Occipital lobe (tissue), 1 donor: ENCODE measurements at regions not wholly inside any gene's neighbourhood (a gene's known extent, or its start where the extent isn't known, plus 50 kb on each side); places are given as distances from the start of the nearest gene placed in this dataset.

Source experiments
- DNase-seq: peaks from one replicate; lab custom pipeline; 2025; lab: John Stamatoyannopoulos, UW

DNA sequence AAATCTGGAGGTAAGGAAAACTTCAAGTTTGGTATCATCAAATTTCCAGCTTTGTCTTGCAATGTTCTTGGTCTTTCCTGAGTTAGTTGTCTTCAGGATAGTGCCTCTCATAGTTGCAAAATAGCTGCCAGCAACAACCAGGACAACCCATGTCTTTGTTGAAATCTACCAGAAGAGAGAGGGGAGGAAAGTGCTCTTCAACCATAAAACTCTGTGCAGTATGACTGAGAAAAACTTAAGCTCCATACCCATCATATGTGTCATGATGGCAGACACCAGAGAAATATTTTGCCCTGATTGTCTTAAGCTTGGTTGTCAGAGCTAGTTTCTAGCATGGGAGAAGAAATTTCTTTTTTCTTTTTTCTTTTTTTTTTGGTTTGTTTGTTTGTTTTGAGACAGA, 103.3 kb downstream of the SPRY2 start:
- no peak for DNase-seq

DNA sequence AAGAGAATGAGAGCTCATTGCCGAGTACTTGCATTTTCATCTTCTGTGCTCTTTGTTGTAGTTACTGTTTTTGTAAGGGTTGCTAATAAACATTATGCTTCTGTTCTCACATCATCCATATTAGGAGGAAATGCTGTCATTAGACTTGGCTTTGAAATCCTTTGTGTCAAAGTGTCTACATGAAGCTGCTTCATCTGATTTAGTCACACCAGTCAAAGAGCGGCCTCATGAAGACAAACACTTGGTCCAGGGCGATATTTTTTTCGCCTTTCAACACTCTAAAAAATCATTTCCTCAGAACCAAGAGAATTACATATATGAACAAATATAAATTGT, 105.0 kb downstream of the SPRY2 start:
- DNase-seq = no peak

DNA sequence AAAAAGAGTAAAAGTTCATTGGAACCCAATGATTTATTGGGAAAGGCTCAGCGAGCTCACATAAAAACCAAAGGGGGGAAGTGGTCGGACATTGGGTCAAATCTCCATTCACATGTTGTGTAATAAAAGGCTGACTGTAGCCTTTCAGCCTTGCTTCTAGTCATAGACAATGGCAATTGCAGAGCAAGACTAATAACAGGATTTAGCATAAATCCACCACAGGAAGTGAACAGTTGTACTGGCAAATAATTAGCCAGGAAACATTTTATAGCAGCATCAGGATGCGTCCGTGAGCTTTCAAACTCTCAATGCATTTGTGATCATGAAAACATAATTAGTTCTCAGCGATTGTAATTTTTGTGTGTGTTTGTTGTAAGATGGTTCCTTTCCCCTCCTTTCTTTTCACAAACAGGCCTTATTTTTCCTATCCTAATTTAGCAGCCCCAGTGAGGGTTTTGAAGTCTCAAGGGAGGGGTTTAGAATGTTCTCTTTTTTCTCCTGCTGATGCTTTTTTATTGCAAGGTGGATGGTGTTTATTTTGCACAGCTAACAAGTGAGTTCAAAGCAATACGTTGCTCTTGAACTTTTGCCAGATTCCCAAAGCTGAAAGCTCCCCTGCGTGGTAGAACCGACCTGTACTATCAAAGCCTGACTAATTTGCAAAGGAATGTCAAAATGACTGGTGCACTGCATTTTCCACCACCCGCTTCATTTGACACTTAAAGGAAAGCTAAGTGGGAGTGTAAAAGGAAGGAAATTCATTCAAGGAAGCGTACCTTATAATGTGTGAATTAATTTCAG, 105.6 kb downstream of the SPRY2 start:
- no peak for DNase-seq

DNA sequence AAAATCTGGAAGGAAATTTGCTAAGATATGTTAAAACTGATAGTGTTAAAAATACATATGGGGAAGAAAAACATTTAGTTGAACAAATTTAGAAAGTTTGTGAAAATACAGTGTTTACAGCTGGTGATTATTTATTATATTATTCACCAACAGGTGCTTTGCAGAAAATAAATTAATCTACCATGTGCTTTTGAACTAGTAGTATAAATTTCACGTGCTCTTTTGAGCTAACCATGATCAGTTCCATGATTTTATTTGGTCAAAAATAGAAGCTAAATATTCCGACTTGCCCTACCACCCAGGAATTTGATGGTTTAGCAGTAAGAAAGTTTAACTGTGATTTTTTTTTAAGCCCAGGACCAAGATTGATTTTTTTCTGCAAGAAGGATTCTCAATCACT, 113.3 kb downstream of the SPRY2 start:
- DNase-seq = no peak

DNA sequence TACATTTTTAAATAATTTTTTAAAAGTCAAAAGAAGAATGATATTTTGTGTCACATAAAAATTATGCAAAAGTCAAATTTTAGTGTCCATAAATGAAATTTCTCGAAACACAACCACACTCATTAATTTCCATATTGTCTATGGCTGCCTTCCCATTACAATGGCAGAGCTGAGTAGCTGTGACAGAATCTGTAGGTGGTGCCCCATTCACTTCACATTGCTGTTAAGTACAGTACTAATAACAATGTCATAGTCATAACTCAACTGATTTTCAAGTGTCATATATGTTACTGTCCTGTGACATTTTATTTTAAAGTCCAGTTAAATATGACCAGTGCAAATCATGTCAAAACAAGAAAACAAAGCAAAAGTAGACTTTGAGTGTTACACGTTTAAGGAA, 114.3 kb downstream of the SPRY2 start:
- no peak for DNase-seq

DNA sequence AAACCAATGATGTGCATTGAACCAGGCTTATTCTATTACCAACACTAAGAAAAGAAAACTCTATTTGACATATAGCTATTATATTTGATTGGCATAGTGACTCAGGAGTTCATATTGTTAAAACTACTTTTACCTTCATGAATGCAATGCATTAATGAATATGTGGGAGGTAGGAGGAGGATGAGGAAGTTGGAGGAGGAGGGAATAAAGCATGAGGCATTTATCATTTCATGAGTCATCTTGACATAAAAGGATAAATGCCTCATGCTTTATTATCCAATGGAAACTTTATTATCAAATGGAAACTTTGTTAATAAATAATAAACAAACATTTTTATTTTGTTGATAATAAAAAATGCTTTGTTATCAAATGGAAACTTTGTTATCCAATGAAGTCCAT, 116.5 kb downstream of the SPRY2 start:
- DNase-seq = no peak

DNA sequence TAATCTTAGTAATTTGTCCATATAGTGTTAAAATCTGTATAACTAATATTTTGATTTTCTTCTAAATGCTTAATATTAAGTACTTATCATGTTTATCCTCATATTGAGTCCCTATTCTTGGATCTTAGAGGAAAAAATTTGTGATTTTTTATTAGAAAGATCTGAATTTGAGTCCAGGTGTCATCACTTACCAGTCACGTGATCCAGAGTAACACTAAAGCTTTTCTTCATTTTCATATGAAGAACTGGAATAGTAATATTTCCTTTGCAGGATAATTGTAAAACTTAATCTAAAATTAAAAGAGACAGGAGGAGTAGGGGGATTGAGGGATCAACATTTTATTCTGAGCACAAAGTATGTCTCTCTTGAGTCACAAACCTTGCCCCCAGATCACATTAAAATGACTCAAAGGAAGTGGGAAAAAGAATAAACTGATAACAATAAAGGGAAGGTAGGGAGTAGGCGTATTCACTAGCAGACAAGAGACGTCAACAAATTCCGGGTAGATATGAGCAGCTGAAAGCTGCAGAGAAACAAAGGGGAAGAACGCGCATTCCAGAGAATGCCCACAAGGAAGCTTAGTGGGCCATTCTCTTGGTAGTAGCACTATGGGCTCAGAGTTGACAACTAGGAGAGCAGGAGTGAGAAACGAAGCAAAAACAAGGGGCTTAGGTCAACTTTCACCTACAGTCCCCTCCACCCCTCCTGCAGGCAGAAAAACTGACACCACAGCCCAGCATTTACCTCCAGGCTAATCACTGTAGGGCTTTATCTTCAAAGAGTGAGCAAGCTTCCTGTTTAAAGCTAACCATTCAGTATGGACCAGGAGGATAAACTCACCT, 123.1 kb downstream of the SPRY2 start:
- no peak for DNase-seq

DNA sequence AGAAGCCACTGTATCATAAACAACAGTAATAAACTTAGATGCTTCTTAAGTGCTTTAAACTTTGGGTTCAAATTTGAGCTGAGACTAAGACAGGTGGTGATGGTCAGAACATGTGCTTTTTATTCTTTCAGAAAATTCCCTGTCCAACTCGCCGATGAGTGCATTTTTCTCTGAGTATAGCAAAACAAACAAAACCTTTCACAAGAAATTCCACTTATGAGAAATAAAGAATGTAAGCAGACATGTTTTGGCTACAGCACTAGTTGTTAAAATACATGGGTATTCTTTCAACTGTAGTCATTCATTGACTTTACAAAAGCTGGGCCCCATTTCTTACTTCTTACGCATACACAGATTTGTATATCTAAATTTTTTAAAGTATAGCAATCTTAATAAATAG, 125.6 kb downstream of the SPRY2 start:
- no peak for DNase-seq

DNA sequence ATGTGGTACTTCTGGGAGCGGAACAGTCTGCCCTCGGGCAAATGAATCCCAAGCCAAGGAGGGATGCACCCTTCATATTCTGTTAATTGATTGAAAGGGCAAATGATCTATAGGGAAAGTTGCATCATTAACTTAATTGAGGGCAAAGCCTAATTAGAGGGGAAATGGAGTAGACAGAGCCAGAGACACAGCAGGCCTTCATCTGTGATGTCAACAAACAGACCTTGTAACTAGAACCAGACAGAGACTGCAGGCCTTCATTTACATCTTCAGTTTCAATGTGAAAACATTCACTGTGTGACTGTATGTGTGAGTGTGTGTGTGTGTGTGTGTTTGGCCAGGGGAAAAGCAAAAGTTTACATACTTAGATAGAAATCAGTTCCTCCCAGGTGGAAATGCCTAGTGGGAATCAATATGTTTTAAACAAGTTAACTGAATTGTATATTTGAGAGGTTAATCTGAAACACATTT, 126.4 kb downstream of the SPRY2 start:
- no peak for DNase-seq

DNA sequence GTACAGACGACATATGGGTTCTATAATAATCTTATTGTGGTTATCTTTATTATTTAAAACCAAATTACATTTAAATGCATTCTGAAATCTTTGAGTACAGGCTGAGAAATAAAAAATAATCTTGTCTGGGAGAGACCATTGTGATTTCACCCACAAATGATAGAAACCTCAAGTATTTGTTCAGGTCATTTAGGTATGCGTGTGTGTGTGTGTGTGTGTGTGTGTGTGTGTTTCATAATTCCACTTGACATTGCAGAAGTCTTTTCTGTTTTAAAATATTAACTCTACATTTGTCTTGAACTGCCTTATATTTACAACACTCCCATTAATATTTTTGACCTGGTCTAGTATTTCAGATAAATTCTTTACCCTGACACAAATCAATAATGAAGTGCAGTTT, 126.9 kb downstream of the SPRY2 start:
- no peak for DNase-seq

DNA sequence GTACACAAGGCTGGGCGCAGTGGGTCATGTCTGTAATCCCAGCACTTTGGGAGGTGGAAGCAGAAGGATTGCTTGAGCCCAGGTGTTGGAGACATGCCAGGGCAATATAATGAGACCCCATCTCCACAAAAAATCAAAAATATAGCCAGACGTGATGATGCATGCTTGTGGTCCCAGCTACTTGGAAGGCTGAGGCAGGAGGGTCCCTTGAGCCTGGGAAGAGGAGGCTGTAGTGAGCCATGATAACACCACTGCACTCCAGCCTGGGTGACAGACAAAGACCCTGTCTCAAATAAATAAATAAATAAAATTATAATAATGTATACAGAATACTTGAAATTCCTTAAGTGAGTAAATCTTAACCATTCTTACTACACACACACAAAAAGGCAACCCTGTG, 127.7 kb downstream of the SPRY2 start:
- no peak for DNase-seq

DNA sequence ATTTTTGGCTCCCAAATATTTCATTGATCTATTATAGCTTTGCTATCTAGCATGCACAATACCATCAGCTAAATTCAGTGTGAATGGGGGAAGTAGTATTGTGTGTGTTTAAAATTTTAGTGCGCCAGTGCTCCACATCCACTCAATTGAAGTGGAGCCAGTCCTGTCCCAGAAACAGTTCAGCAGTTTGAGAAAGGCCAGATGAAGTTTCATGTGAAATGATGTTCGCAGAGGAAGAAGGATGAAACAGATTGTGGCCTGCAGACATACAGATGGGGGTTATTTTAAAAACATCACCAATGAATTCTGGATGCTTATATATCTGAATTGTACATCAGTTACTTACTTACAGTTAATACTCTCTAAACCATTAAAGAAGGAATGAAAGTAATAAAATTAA, 129.4 kb downstream of the SPRY2 start:
- DNase-seq = no peak

DNA sequence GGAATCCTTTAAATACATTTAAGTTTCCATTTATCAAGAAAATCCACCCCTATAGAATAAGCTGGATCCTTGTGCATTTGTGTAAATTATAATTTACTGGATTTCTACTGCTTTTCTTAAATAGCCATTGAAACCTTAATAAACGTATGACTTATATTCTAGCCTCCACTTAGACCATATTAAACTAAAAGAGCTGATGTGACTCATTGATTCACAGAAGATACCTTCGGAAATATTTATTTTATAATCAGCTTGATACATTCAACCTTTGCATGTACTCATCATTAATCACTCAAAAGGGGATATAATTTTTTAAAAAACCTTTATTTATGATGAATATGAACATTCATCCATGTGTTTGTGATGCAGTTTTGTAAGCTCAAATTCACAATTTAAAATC, 136.3 kb downstream of the SPRY2 start:
- DNase-seq = no peak

DNA sequence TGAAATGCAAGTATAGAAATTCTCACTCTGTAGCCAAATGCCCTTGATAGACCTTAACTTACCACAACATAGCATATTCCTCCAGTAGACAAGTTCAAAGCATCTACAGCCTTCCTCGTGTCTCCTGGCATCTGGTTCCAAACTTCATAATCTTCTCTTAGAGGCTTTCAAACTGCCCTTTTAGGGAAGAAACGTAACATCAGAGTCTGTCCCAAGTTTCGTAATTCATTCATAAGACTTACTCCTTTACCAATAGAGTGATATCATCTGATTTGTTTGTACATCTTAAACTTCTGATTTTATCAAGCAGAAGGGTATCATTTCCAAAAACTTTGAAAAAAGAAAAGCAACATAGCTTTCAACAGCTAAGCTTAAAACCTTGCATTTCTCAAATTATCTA, 137.4 kb downstream of the SPRY2 start:
- no peak for DNase-seq

DNA sequence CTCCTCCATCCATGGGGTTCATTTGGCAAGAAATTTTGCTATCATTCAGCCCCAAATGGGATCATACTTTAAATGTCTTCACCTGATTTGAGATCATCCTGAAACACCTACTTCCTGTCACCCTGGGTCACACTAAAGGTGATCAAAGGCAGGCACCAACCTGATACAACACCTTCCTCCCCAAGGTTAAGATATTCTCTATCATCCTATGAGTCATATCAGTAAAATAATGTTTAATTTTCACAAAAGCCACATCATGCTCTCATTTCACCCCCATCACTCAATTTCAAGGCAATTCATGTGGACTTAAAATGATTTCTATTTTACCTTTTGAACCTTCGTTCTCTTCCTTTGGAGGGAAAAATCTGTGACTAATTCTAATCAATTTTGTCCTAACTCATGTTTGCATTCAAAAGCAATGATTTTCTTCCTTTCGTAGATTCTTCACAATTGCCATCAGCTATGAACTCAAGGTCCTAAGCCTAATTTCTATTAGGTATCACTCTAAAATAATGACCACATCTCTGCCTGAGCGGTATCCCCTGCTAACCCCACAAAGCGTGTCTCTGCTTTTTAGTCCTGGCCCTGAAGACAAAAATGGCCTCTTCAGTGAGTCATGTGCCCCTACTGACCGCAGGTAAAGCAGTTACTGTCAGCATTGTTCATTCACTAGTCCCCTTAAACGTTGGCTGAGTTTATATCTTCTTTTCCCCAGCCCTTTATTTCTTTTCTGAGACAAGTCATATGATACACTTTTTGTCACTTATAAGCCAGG, 139.0 kb downstream of the SPRY2 start:
- no peak for DNase-seq

DNA sequence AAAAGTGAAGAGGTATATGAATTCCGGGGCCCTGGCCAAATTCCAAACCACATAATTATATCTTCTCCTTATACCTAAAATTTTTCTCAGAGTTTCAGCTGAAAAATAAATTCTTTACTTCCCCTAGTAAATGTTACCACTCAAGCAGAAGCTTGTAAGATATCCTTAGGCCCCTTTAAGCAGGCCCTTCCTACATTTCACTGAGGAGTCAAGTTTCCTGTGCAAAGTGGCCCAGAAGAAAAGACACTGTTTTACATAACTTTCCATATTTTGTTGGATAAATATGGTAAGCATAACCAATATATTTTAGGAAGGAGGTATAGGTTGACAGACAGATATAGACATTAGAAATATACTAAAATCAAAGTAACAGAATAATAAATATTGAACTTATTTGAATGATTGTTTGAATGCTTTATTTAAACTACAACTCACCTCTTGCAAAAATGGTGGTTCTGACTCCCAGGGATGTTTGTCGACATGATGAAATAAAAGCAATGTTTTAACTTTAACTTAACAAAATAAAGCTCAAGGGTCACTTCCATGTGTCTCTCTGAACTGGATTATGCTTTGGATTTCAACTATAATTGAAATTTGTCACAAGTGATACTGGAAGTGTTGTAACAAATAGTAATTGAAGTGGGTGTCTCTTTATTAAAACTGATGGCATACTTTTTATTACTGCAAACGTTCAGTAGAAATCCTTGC, 141.2 kb downstream of the SPRY2 start:
- DNase-seq = no peak

DNA sequence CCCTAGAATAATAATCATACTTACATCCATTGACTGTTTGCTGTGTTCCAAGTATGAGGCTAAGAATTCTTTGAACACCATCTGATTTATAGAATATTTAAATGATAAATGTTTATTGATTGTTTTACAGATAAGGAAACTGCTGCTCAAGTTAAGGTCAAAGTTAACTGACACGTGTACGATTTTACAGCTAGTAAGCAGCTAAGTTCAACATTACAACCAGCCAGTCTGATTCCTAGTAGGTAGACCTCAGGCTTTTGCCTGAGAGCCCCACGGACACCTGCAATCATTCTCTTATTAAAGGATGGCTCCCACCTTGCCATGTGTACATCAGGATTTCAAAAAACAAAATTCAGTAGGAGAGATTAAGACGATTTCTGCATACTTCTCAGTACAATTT, 141.9 kb downstream of the SPRY2 start:
- no peak for DNase-seq

DNA sequence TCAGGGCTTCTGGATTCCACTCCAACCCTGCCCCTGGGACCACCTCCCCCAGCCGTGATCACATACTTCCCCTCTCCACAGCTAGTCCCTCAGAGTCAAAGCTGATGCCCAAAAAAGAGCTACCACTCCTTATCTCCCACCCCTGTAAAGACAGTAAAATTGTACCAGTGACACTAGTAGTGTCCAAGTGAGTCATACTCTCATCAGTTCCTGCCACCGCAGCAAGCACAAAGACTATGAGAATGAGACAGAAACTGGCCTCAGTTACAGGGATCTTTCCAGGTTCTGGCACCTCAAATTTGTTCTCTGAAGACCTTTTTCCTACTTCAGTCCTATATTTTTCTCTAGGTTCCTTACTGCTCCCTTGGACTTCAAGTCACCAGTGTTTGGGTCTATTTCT, 144.2 kb downstream of the SPRY2 start:
- no peak for DNase-seq

DNA sequence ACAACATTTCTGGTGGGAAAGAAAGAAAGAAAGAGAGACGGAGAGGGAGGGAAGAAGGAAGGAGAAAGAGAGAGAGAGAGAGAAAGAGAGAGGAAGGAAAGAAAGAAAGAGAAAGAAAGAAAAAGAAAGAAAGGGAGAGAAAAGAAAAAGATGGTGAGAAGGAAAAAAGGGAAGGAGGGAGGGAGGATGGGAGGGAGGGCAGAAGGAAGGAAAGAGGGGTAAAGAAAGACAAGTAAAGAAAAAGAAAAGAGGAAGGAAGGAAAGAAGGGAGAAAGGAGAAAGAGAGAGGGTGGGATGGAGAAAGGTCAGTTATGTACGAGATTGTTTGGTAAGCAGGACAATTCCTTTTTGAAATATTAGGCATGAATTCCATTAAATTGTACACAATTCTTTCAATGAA, 145.3 kb downstream of the SPRY2 start:
- no peak for DNase-seq

DNA sequence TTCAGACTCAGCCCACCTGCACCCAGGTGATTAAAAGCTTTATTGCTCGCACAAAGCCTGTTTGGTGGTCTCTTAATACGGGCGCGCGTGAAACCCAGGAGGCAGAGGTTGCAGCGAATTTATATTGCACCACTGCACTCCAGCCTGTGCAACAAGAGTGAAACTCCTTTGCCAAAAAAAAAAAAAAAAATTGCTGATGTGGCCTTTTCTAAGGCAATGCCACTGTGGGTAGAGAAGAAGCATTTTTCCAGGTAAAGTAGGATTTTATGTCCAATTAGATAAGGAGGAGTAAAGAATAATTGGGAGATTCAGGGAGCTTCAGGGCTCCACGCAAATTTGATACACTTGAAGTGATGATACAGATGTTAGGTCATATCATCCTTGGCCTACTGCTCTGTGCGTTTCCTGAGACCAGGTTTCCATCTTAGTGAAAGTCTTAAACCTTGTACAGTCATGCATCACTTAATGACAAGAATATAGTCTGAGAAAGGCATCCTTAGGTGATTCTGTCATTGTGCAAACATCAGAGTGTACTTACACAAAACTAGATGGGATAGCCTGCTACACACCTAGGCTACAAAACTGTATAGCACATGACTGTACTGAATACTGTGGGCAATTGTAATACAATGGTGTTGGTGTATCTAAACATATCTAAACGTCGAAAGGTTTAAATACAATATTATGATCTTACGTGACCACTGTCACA, 150.9 kb downstream of the SPRY2 start:
- DNase-seq = no peak
